Peyer's patch (tissue), 4 donors: ENCODE measurements at regions not wholly inside any gene's neighbourhood (a gene's known extent, or its start where the extent isn't known, plus 50 kb on each side); places are given as distances from the start of the nearest gene placed in this dataset.

Experiments used
- POLR2A ChIP-seq, 2 donors: fragments of 450-650 bp; IDR thresholded peaks; one replicate each; pipeline ENCODE4 v1.5.1; 2017; ENCODE audit warnings: antibody characterized with exemption in 2 of 2, mild to moderate bottlenecking in 2 of 2, moderate library complexity in 2 of 2
- TF ChIP-seq, protein P1 (sequence below), 6 experiments: fragments of 450-650 bp in 4 of 6; fragments of 200-600 bp in 2 of 6; sonication (generic) in 1 of 6; IDR thresholded peaks; one replicate each; pipeline ENCODE4 v1.5.1; 2017 to 2019; ENCODE audit warnings: antibody characterized with exemption in 6 of 6, mild to moderate bottlenecking in 3 of 6, moderate library complexity in 1 of 6

DNA sequence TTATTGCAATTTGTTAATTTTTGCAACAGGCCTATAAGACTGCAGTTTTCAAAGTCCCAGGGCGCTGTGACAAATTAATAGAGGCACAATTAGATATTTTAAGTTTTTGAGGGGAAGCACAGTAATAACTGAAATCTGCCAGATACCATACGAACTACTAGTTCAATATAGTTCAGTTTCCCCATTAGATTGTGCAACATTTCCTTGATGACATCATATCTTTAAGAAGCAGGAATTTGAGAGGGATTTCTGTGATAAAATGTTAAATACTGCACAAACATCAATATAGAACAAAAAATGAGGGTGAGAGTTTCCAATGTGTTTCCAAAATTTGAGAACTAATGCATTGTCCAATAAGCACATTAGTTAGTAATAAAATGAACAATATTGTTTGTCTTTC is 56.7 kb upstream of the GRIN3A start:
- TF ChIP-seq, protein P1, sequence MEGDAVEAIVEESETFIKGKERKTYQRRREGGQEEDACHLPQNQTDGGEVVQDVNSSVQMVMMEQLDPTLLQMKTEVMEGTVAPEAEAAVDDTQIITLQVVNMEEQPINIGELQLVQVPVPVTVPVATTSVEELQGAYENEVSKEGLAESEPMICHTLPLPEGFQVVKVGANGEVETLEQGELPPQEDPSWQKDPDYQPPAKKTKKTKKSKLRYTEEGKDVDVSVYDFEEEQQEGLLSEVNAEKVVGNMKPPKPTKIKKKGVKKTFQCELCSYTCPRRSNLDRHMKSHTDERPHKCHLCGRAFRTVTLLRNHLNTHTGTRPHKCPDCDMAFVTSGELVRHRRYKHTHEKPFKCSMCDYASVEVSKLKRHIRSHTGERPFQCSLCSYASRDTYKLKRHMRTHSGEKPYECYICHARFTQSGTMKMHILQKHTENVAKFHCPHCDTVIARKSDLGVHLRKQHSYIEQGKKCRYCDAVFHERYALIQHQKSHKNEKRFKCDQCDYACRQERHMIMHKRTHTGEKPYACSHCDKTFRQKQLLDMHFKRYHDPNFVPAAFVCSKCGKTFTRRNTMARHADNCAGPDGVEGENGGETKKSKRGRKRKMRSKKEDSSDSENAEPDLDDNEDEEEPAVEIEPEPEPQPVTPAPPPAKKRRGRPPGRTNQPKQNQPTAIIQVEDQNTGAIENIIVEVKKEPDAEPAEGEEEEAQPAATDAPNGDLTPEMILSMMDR (IDR thresholded peaks at IDR 0.05) = no peak
- no peak for TF ChIP-seq POLR2A (IDR thresholded peaks at IDR 0.05)
